ENCODE measurements at regions not wholly inside any gene's neighbourhood (a gene's known extent, or its start where the extent isn't known, plus 50 kb on each side); places are given as distances from the start of the nearest gene placed in this dataset.

GRCh38 chr5:167644619-167645018 is 646.8 kb upstream of the WWC1 start:
- H4K20me1 ChIP-seq (ENCODE audit: low read depth, low read length) = no peaks in the 10 kb centered on the region
- no peak overlapping the region for H3K27ac ChIP-seq (ENCODE audit: low read depth, low read length)
- no peak overlapping the region for H3K9ac ChIP-seq (ENCODE audit: low read length)
- TF ChIP-seq EZH2phosphoT487 (conservative IDR thresholded peaks at IDR 0.05; ENCODE audit: low read length) = no peak
- no peak for TF ChIP-seq CTCF (IDR thresholded peaks at IDR 0.05; ENCODE audit: insufficient read depth, low read length, poor library complexity, severe bottlenecking)
- H3K79me2 ChIP-seq (ENCODE audit: insufficient read depth, low read length) = no peaks in the 10 kb centered on the region
- no peak overlapping the region for H3K4me2 ChIP-seq (ENCODE audit: low read depth, low read length, poor library complexity, severe bottlenecking)
- H3F3A ChIP-seq (ENCODE audit: insufficient read depth) = no peaks in the 10 kb centered on the region
- no peak overlapping the region for H3K4me3 ChIP-seq (ENCODE audit: insufficient read depth, low read length, poor library complexity, severe bottlenecking)
- no peaks in the 10 kb centered on the region for H3K36me3 ChIP-seq (ENCODE audit: low read length)
- no peaks in the 10 kb centered on the region for H3K9me3 ChIP-seq (ENCODE audit: insufficient read depth, low read length)
- no peaks in the 10 kb centered on the region for H3K27me3 ChIP-seq (ENCODE audit: low read length)
- no peaks in the 10 kb centered on the region for H3K9me2 ChIP-seq (replicated peaks; ENCODE audit: insufficient read depth, low read length)
- H2AFZ ChIP-seq (ENCODE audit: low read depth, low read length, severe bottlenecking) = no peak overlapping the region

- no peaks in the 10 kb centered on the region for H3K9me2 ChIP-seq (replicated peaks; ENCODE audit: insufficient read depth, low read length)
- no peak overlapping the region for H3K4me3 ChIP-seq (ENCODE audit: insufficient read depth, low read length, poor library complexity, severe bottlenecking)
- H3K27me3 ChIP-seq (ENCODE audit: low read length) = no peaks in the 10 kb centered on the region
- no peaks in the 10 kb centered on the region for H4K20me1 ChIP-seq (ENCODE audit: low read depth, low read length)
- H3K9me3 ChIP-seq (ENCODE audit: insufficient read depth, low read length) = no peaks in the 10 kb centered on the region
- no peaks in the 10 kb centered on the region for H3K36me3 ChIP-seq (ENCODE audit: low read length)
- TF ChIP-seq EZH2phosphoT487 (conservative IDR thresholded peaks at IDR 0.05; ENCODE audit: low read length) = no peak
- no peak for TF ChIP-seq CTCF (IDR thresholded peaks at IDR 0.05; ENCODE audit: insufficient read depth, low read length, poor library complexity, severe bottlenecking)
- H3K27ac ChIP-seq (ENCODE audit: low read depth, low read length) = no peak overlapping the region
- H2AFZ ChIP-seq (ENCODE audit: low read depth, low read length, severe bottlenecking) = no peak overlapping the region
- no peaks in the 10 kb centered on the region for H3K79me2 ChIP-seq (ENCODE audit: insufficient read depth, low read length)
- no peak overlapping the region for H3K9ac ChIP-seq (ENCODE audit: low read length)
- H3K4me2 ChIP-seq (ENCODE audit: low read depth, low read length, poor library complexity, severe bottlenecking) = no peak overlapping the region
- H3F3A ChIP-seq (ENCODE audit: insufficient read depth) = no peaks in the 10 kb centered on the region
Observed at GRCh38 chr5:167649471-167649870, 642.0 kb upstream of the WWC1 start.

- H3K9me2 ChIP-seq (replicated peaks; ENCODE audit: insufficient read depth, low read length) = no peaks in the 10 kb centered on the region
- no peak overlapping the region for H3K4me2 ChIP-seq (ENCODE audit: low read depth, low read length, poor library complexity, severe bottlenecking)
- H2AFZ ChIP-seq (ENCODE audit: low read depth, low read length, severe bottlenecking) = no peak overlapping the region
- H3K27ac ChIP-seq (ENCODE audit: low read depth, low read length) = no peak overlapping the region
- H3K9ac ChIP-seq (ENCODE audit: low read length) = no peak overlapping the region
- no peaks in the 10 kb centered on the region for H3K9me3 ChIP-seq (ENCODE audit: insufficient read depth, low read length)
- TF ChIP-seq EZH2phosphoT487 (conservative IDR thresholded peaks at IDR 0.05; ENCODE audit: low read length) (no peak), CTCF (IDR thresholded peaks at IDR 0.05; ENCODE audit: insufficient read depth, low read length, poor library complexity, severe bottlenecking) (no peak)
- H3K36me3 ChIP-seq (ENCODE audit: low read length) = no peaks in the 10 kb centered on the region
- no peaks in the 10 kb centered on the region for H3K79me2 ChIP-seq (ENCODE audit: insufficient read depth, low read length)
- H3K4me3 ChIP-seq (ENCODE audit: insufficient read depth, low read length, poor library complexity, severe bottlenecking) = no peak overlapping the region
- H4K20me1 ChIP-seq (ENCODE audit: low read depth, low read length) = no peaks in the 10 kb centered on the region
- H3K27me3 ChIP-seq (ENCODE audit: low read length) = no peaks in the 10 kb centered on the region
- no peaks in the 10 kb centered on the region for H3F3A ChIP-seq (ENCODE audit: insufficient read depth)
Observed at GRCh38 chr5:167652690-167653089, 638.8 kb upstream of the WWC1 start.

Measured in SU-DHL-6 (cell line).